HG03575 (cell line): ENCODE measurements at regions not wholly inside any gene's neighbourhood (a gene's known extent, or its start where the extent isn't known, plus 50 kb on each side); places are given as distances from the start of the nearest gene placed in this dataset.
"Not testable (repeated sequence)": the region's sequence is repeated elsewhere in the genome, so short reads cannot be mapped to it uniquely, and the experiment has no call there.

Experiments
- ATAC-seq: cut with Tn5 transposase; IDR thresholded peaks from one replicate; pipeline ENCODE4 v1.9.1; 2021; ENCODE audit not compliant: unreplicated experiment, insufficient number of reproducible peaks, low FRiP score; ENCODE audit errors: extremely low read depth

- no peak for ATAC-seq
Observed at GRCh38 chr1:242689378-242689777, 164.9 kb upstream of the PLD5 start.

- ATAC-seq, result no peak
Observed at GRCh38 chr1:242674951-242675645, 150.6 kb upstream of the PLD5 start.

DNA sequence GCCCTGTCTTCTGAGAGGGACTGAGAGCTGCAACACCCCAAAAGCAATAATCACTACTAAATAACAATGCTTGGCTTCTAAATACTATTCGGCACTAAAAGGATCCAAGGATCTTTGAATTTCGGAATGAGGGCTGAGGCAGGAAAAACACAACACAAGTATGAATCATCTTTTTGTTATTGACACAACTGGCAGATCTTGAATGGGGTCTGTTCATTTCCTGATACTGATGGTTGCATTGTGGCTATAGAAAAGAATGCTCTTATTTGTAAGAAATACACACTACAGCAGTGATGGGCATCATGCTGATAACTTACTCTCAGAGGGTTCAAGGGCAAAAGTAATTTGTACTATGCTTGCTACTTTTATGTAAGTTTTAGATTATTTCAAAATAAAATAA is 149.2 kb upstream of the PLD5 start:
- no peak for ATAC-seq

- not testable (repeated sequence) for ATAC-seq
Observed at GRCh38 chr1:242673165-242673564, 148.7 kb upstream of the PLD5 start.

DNA sequence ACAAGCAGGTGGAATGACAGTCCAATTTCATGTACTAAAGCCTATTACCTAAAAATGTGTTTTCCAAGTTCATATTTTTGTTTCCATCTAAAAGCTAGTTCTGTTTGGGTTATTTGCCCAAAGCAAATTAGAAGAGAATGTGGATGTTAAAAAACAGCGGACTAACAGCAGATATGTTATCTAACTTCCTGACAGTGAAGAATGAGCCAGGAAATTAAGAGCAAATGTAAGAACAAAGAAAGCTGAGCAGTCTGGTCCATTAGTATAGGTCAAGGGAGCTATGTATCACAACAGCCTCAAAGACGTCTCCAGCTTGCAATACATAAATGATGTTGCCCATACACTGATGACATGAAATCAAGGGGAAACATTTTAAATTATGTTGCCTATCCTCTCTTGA is 145.5 kb upstream of the PLD5 start:
- ATAC-seq, result no peak

- no peak for ATAC-seq
Observed at GRCh38 chr1:242662886-242663285, 138.4 kb upstream of the PLD5 start.

GRCh38 chr1:242653772-242654171 is 129.3 kb upstream of the PLD5 start:
- ATAC-seq, result not testable (repeated sequence)

GRCh38 chr1:242651817-242652216 is 127.3 kb upstream of the PLD5 start:
- no peak for ATAC-seq

DNA sequence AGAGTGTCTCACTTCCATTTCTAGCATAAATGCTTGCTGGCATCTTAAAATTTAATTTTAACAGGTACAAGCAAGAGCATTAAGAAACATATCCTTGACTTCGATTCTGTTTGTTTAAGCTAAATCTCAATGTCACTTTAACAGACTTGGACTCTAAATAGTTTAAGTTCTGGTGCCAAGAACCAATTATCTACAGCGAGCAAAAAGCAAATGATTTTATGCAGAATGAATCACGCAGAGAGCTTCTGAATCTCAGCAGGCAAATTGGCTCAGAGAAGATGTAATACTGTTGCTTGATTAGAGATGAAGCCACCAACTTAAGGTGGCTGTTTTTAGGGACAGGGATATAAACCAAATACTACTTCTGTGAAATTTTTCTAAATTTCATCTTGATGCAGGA is 117.0 kb upstream of the PLD5 start:
- ATAC-seq, result no peak

DNA sequence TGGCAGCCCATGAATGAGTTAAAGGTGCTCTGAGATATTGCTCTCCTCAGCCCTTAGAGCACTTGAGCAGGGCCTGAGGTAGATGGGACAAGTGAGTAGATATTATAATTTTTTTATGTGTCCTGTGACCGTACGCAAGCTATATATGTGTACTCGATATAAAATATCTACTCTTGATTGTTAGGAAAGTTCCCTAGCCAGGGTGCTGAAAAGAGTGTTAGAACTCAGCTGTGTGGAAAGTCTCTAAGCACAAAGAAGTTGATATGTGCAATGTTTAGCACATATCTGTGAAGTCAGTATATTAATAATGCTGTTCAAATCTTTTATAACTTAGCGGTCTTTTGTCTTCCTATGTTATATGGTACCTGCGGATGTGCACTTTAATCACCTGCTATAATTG is 114.6 kb upstream of the PLD5 start:
- no peak for ATAC-seq

DNA sequence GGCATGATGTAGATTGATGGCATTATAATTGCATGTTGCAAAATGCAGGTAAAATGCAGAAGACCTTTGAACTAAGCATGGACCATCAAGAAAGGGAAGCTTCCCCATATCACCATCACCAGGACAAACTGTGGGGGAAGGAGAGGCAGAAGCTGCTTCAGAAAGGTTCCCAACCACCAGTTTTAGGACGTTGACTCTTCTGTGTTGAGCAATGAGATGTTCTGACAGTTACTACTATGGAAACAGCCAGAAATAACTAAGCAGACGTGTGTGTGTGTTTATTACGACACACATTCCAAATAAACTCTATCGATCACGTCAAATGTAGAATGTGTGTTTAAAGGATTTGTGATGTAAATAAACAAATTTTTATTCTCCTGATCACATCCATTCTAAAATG is 110.2 kb upstream of the PLD5 start:
- no peak for ATAC-seq

DNA sequence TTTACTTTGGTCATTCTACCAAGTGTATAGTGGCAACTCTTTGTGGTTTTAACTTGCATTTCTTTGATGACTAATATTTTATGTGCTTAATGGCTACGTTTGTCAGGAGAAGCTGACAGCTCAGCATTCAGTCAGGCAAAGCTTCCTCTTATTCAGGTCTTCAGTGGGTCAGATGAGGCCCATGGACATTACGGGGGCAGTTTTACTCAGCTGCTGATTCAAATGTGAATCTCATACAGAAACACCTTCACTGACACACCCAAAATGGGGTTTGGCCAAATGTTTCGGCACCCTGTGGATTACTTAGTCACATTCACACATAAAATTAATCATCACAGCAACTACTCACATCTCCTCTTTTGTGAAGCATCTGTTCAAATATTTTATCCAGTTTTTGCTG is 104.9 kb upstream of the PLD5 start:
- ATAC-seq, result no peak

GRCh38 chr1:242623756-242624155 is 99.3 kb upstream of the PLD5 start:
- ATAC-seq, result no peak

DNA sequence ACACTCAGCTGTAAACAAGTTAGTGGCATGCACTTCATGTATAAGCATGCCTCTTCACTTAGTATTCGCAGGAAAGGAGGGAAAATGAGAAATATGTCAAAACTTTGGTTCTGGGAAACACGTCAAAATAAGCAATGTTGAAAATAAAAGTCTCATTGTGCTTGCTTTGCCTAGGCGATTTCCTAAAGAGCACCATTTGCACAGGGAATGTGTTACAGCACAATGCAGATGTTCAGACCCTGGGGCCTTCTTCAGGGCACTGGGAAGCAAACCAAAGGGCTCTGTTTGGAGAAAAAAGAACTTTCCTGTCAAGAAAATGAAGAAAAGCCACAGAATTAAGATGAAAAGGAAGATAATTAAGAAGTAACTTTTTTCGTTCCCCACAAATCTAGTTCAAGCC is 98.6 kb upstream of the PLD5 start:
- no peak for ATAC-seq

- no peak for ATAC-seq
Observed at GRCh38 chr1:242613266-242613815, 88.8 kb upstream of the PLD5 start.

GRCh38 chr1:242610209-242610608 is 85.7 kb upstream of the PLD5 start:
- ATAC-seq, result no peak

- ATAC-seq, result no peak
Observed at GRCh38 chr1:242605521-242605920, 81.0 kb upstream of the PLD5 start.

DNA sequence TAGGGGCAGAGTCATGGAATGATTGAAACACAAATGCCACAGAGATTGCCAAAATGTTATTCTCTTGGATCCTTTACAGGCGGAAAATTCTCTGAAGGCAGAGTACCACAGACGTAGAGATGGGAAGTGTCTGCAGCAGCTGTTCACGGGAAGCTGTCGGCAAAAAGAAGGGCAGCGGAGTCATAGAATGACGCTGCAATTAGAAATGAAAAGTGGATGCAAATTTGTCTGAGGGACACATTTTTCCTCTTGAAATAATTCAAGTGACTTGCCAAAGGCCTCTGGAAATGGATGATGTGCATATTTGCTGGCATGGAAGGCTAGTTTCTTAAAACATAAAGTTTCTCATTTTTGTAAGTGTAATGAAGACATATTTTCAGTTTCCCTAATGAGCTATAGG is 77.5 kb upstream of the PLD5 start:
- ATAC-seq, result no peak

DNA sequence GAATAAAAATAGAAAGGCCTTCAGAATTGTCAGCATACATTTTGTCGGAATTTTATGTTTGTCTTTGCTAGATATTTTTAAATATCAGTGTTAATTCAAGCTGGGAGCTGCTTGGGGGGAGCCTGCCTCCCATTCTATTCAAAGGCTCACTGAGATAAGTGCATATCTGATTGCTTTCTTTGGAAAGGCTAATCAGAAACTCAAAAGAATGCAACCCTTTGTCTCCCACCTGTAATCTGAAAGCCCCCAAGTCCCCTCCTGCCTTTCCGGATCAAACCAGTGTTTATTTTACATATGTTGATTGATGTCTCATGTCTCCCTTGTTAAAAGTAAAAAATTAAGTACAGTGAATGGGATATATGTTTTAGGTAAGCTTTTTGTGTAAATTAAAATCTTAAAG is 69.3 kb upstream of the PLD5 start:
- not testable (repeated sequence) for ATAC-seq

DNA sequence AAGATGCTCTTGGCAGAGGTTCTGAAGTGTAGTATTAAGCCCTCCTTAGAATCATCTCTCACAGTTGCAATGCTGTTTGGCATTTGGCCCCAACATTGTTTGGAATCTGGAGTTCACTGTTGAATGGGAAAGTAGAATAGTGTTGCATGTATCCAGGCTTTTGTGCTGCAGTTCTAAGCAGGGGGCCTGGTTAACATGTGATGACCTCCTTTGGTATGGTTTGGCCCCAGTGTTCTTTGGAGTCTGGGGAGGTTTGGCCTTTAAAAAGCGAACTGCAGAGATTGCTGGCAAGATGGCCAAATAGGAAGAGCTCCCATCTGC is 61.8 kb upstream of the PLD5 start:
- no peak for ATAC-seq

- no peak for ATAC-seq
Observed at GRCh38 chr1:242585616-242586359, 61.3 kb upstream of the PLD5 start.
